Sigmoid colon (tissue), 6 donors: ENCODE measurements at regions not wholly inside any gene's neighbourhood (a gene's known extent, or its start where the extent isn't known, plus 50 kb on each side); places are given as distances from the start of the nearest gene placed in this dataset.

Experiments used
- DNase-seq: peaks from one replicate; pipeline ENCODE4 v3.0.0-alpha.2; 2019
- H3K27ac ChIP-seq, 4 donors: fragments of 200-600 bp; sonication (generic); one replicate each; pipeline ENCODE4 v1.5.1; 2016 to 2019; ENCODE audit warnings: mild to moderate bottlenecking in 1 of 4
- H3K27me3 ChIP-seq, 3 donors: fragments of 200-600 bp; sonication (generic); one replicate each; pipeline ENCODE4 v1.5.1; 2019; ENCODE audit warnings: mild to moderate bottlenecking in 1 of 3
- H3K36me3 ChIP-seq, 4 donors: fragments of 200-600 bp; sonication (generic); one replicate each; pipeline ENCODE4 v1.5.1; 2016 to 2019
- H3K4me1 ChIP-seq, 4 donors: fragments of 200-600 bp; sonication (generic); one replicate each; pipeline ENCODE4 v1.5.1; 2017 to 2019
- H3K4me3 ChIP-seq, 4 donors: fragments of 200-600 bp; sonication (generic); one replicate each; pipeline ENCODE4 v1.5.1; 2017 to 2019; ENCODE audit warnings: mild to moderate bottlenecking in 2 of 4, moderate library complexity in 1 of 4
- H3K9me3 ChIP-seq, 4 donors: fragments of 200-600 bp in 3 of 4; sonication (generic) in 3 of 4; one replicate each; pipeline versions ENCODE4 v1.5.1 to v1.6.1; 2013 to 2019
- EP300 ChIP-seq, 4 donors: sonication (generic); formaldehyde crosslinking; IDR thresholded peaks; one replicate each; pipeline ENCODE4 v1.6.1; 2017; ENCODE audit warnings: antibody characterized with exemption in 4 of 4
- POLR2A ChIP-seq, 2 donors: fragments of 450-650 bp; IDR thresholded peaks; one replicate each; pipeline ENCODE4 v1.6.1; 2016; ENCODE audit warnings: antibody characterized with exemption in 2 of 2, mild to moderate bottlenecking in 2 of 2, moderate library complexity in 2 of 2
- POLR2AphosphoS5 ChIP-seq, 4 donors: sonication (generic); formaldehyde crosslinking; IDR thresholded peaks; one replicate each; pipeline ENCODE4 v1.6.1; 2017; ENCODE audit warnings: antibody characterized with exemption in 4 of 4
- WGBS, 2 donors: extraction: QIAGEN DNeasy Blood & Tissue Kit; methylation state at CpG; one replicate each; pipeline ENCODE4 v1.1.7; 2013; 5-methylcytosine and 5-hydroxymethylcytosine counted together
- intact Hi-C: fragments of 100-400 bp; cut with DNase I; formaldehyde crosslinking; loops from one replicate; pipeline ENCODE4 v1.15.1; 2023
- TF ChIP-seq, protein P1 (sequence below), 4 experiments: fragments of 450-650 bp in 3 of 4; fragments of 200-600 bp in 1 of 4; IDR thresholded peaks; one replicate each; pipeline ENCODE4 v1.5.1; 2016 to 2019; ENCODE audit warnings: antibody characterized with exemption in 4 of 4, mild to moderate bottlenecking in 3 of 4, moderate library complexity in 2 of 4
- donor health status: healthy with polysubstance abuse.
- donor health status: healthy.

DNA sequence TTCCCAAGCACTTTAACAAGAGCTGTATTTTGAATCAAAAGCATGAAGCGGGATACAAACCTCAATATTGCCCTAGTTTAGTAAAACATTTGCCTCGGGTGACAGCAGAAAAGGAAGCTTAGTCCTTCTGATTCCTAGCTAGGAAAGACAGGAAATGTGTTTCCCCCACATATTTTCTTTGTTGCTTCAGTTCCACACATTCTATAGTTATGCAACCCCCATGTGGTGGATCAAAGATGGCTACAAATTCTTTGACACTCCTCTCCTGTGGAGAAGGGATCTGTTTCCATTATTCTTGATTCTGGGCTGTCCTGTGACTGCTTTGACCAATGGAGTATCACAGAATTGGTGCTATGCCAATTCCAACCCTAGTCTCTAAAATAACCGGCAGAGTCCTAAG is 89.1 kb upstream of the SLC30A5 start:
- no peak for TF ChIP-seq POLR2A (IDR thresholded peaks at IDR 0.05)
- WGBS, 2 donors = 84 to 88% methylated on average over 3 of the region's 3 CpGs
- H3K27me3 ChIP-seq = no peaks in the 10 kb centered on the region
- no peaks in the 10 kb centered on the region for H3K9me3 ChIP-seq
- H3K36me3 ChIP-seq = no peaks in the 10 kb centered on the region
- H3K27ac ChIP-seq = no peak overlapping the region
- no peak for DNase-seq
- H3K4me1 ChIP-seq = no peaks in the 10 kb centered on the region
- no peak overlapping the region for H3K4me3 ChIP-seq
- intact Hi-C loops = no loop called here

DNA sequence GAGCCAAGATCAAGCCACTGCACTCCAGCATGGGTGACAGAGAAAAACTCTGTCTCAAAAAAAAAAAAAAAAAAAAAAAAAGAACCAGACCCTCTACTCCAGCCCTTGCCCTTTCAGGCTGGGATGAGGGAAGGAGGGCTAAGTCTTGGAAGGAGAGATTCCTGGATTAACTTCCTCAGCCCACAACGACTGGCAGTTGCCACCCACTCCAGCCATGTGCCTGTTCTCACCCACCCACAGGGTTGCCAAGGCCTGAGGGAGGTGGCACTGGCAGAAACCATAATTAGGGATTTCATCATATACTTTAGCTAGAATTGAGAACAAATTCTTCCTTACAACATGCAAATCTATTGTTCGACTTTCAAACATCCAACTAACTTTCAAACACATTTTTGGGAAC is 87.8 kb upstream of the SLC30A5 start:
- Histone ChIP-seq H3K27ac (no peak overlapping the region), H3K4me3 (no peak overlapping the region)
- 86 to 90% methylated on average over 2 of the region's 2 CpGs for WGBS, 2 donors

GRCh38 chr5:69007163-69007562 is 86.7 kb upstream of the SLC30A5 start:
- peak overlapping the region in 1 of 4 donors; percentile 42 for H3K27ac ChIP-seq
- DNase-seq = no peak
- no peaks in the 10 kb centered on the region for H3K9me3 ChIP-seq
- H3K4me1 ChIP-seq = no peaks in the 10 kb centered on the region
- no peaks in the 10 kb centered on the region for H3K36me3 ChIP-seq
- no peak overlapping the region for H3K4me3 ChIP-seq
- TF ChIP-seq, protein P1, sequence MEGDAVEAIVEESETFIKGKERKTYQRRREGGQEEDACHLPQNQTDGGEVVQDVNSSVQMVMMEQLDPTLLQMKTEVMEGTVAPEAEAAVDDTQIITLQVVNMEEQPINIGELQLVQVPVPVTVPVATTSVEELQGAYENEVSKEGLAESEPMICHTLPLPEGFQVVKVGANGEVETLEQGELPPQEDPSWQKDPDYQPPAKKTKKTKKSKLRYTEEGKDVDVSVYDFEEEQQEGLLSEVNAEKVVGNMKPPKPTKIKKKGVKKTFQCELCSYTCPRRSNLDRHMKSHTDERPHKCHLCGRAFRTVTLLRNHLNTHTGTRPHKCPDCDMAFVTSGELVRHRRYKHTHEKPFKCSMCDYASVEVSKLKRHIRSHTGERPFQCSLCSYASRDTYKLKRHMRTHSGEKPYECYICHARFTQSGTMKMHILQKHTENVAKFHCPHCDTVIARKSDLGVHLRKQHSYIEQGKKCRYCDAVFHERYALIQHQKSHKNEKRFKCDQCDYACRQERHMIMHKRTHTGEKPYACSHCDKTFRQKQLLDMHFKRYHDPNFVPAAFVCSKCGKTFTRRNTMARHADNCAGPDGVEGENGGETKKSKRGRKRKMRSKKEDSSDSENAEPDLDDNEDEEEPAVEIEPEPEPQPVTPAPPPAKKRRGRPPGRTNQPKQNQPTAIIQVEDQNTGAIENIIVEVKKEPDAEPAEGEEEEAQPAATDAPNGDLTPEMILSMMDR (IDR thresholded peaks at IDR 0.05) = no peak
- TF ChIP-seq POLR2AphosphoS5 (IDR thresholded peaks at IDR 0.05) = no peak
- no peak for TF ChIP-seq POLR2A (IDR thresholded peaks at IDR 0.05)
- TF ChIP-seq EP300 (IDR thresholded peaks at IDR 0.05) = no peak
- 32 to 60% methylated on average over 4 of the region's 4 CpGs for WGBS, 2 donors
- H3K27me3 ChIP-seq = no peaks in the 10 kb centered on the region
- intact Hi-C loops = no loop called here

More for the DNA sequence above, 87.8 kb upstream of the SLC30A5 start:
- intact Hi-C loops = no loop called here
- TF ChIP-seq, protein P1 (IDR thresholded peaks at IDR 0.05) = no peak
- no peak for TF ChIP-seq POLR2A (IDR thresholded peaks at IDR 0.05)
- TF ChIP-seq EP300 (IDR thresholded peaks at IDR 0.05) = no peak
- no peak for TF ChIP-seq POLR2AphosphoS5 (IDR thresholded peaks at IDR 0.05)
- H3K4me1 ChIP-seq = no peaks in the 10 kb centered on the region
- no peaks in the 10 kb centered on the region for H3K36me3 ChIP-seq
- no peaks in the 10 kb centered on the region for H3K9me3 ChIP-seq
- no peak for DNase-seq
- H3K27me3 ChIP-seq = no peaks in the 10 kb centered on the region

DNA sequence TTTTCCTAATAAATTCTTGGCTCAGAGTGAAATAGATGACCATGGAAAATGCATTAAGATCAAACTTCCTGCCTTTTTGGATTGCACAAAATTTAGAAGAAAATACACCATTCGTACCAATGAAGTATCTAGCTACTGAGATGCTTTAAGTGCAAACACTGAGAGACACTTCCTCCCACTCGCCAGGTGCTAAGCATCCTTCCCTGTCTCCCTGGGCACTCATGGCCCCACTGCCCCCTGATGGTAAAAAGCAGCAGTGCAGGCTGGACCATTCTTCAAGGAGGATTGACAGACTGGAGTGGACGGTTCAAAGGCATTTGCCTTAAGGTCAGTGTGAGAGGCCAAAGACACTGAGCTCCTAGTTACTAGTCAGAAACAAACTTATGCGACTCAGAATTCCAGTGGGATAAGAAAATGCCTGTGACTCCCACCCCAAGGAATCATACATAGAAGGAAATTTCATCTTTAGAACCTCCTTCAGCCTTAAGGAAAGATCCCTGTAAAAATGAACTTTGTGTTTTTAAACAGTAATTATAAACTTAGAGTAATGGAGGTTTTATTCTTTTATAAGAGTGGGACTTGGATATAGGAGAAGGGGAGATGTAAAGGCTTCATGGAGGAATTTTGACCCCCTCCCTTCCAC is 86.0 kb upstream of the SLC30A5 start:
- no peak for DNase-seq

DNA sequence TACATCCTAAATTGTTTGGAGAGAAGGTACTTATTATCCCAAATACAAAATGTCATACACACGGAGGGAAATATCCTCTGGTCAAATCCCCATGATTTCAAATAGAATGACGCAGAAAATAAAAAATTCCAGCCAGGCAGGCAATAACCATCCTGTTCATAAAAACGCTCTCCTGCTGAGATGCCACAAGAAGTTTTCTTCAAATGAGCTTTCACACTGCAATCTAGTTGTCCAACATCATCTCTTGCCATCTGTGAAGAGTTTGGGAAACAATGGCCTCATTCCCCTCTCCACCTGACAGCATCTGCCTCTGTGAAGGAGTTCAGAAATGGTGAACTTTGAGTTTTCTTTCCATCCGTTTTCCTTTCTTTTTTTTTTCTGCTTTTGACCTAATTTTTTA is 83.3 kb upstream of the SLC30A5 start:
- Histone ChIP-seq H3K27ac (no peak overlapping the region), H3K9me3 (no peaks in the 10 kb centered on the region), H3K4me3 (no peak overlapping the region), H3K36me3 (no peaks in the 10 kb centered on the region), H3K4me1 (no peaks in the 10 kb centered on the region), H3K27me3 (no peaks in the 10 kb centered on the region)
- TF ChIP-seq POLR2A (IDR thresholded peaks at IDR 0.05) (no peak), EP300 (IDR thresholded peaks at IDR 0.05) (no peak)
- 84 to 86% methylated on average over 4 of the region's 4 CpGs for WGBS, 2 donors
- no peak for DNase-seq
- intact Hi-C loops = no loop called here

More for the DNA sequence above, 86.0 kb upstream of the SLC30A5 start:
- Histone ChIP-seq H3K4me1 (no peaks in the 10 kb centered on the region), H3K36me3 (no peaks in the 10 kb centered on the region), H3K9me3 (no peaks in the 10 kb centered on the region), H3K27ac (no peak overlapping the region), H3K27me3 (no peaks in the 10 kb centered on the region), H3K4me3 (no peak overlapping the region)
- no peak for TF ChIP-seq EP300 (IDR thresholded peaks at IDR 0.05)
- TF ChIP-seq, protein P1 (IDR thresholded peaks at IDR 0.05) = peak; percentile 20 to 59 (median 58)
- intact Hi-C loops = no loop called here
- WGBS, 2 donors = 7 to 19% methylated on average over 4 of the region's 4 CpGs

- TF ChIP-seq POLR2A (IDR thresholded peaks at IDR 0.05) (no peak), EP300 (IDR thresholded peaks at IDR 0.05) (no peak), POLR2AphosphoS5 (IDR thresholded peaks at IDR 0.05) (no peak)
- TF ChIP-seq, protein P1 (IDR thresholded peaks at IDR 0.05) = no peak
- WGBS, 2 donors = 71 to 76% methylated on average over 5 of the region's 5 CpGs
- H3K4me1 ChIP-seq = no peaks in the 10 kb centered on the region
- H3K36me3 ChIP-seq = no peaks in the 10 kb centered on the region
- no peak for DNase-seq
- H3K4me3 ChIP-seq = no peak overlapping the region
- no peaks in the 10 kb centered on the region for H3K27me3 ChIP-seq
- H3K27ac ChIP-seq = no peak overlapping the region
- H3K9me3 ChIP-seq = no peaks in the 10 kb centered on the region
- intact Hi-C loops = no loop called here
These were observed 81.9 kb upstream of the SLC30A5 start for GRCh38 chr5:69011910-69012309.
